DND-41 (cell line): ENCODE measurements at regions not wholly inside any gene's neighbourhood (a gene's known extent, or its start where the extent isn't known, plus 50 kb on each side); places are given as distances from the start of the nearest gene placed in this dataset.

Source experiments
- CTCF ChIP-seq: IDR thresholded peaks from 2 replicates; pipeline ENCODE4 v1.5.1; 2012; ENCODE audit warnings: borderline replicate concordance, low read length, moderate library complexity, mild to moderate bottlenecking; ENCODE audit not compliant: poor library complexity, severe bottlenecking; ENCODE audit errors: extremely low read depth
- EZH2 ChIP-seq: IDR thresholded peaks from 3 replicates; pipeline ENCODE4 v1.6.1; 2012; ENCODE audit warnings: borderline replicate concordance, low read depth, mild to moderate bottlenecking, moderate library complexity, low read length, inconsistent platforms; ENCODE audit not compliant: severe bottlenecking

GRCh38 chr13:80957019-80957655, 616.2 kb upstream of the SPRY2 start:
- TF ChIP-seq CTCF = no peak
- TF ChIP-seq EZH2 = no peak
